HCT116 (cell line): ENCODE measurements at regions not wholly inside any gene's neighbourhood (a gene's known extent, or its start where the extent isn't known, plus 50 kb on each side); places are given as distances from the start of the nearest gene placed in this dataset.

Source experiments
- ATAC-seq: fragments of 200-7000 bp; cut with Tn5 transposase; 2 replicates; pipeline ENCODE4 v1.9.1; 2020; ENCODE audit warnings: mild to moderate bottlenecking, moderate library complexity
- BruUV-seq: library from RNA; stranded (reverse); fragments of 400-500 nt; replicated peaks from 2 replicates; lab custom pipeline; 2021; lab: Mats Ljungman, UMichigan
- CTCF ChIA-PET: fragments of 300-600 bp; sonication (Branson Sonifier 250); formaldehyde crosslinking; loops from one replicate; lab custom pipeline; 2021; ENCODE audit warnings: antibody characterized with exemption; lab: Charles Lee
- POLR2A ChIA-PET: fragments of 300-600, 350-600 bp; sonication (Branson Sonifier 250); formaldehyde crosslinking; loops from one replicate; lab custom pipeline; 2021; ENCODE audit warnings: antibody characterized with exemption; lab: Charles Lee
- RAD21 ChIA-PET, 2 experiments: fragments of 300-600 bp; sonication (Branson Sonifier 250); formaldehyde crosslinking; loops; one replicate each; lab custom pipeline; 2023; ENCODE audit warnings: low total read pairs in 2 of 2; ENCODE audit not compliant: uncharacterized antibody in 2 of 2, unreplicated experiment in 2 of 2, low non-redundant PET in 1 of 2; lab: Charles Lee
- DNase-seq: peaks from one replicate; pipeline ENCODE4 v3.0.0-alpha.2; 2010; ENCODE audit warnings: low read depth, low spot score
- H2AFZ ChIP-seq: fragments of 200-600 bp; shearing (Covaris generic), sonication (generic); 2 replicates; pipeline ENCODE4 v1.6.1; 2017; ENCODE audit warnings: low read depth, mixed run types, mixed read lengths, antibody characterized with exemption, low read length; ENCODE audit not compliant: poor library complexity, severe bottlenecking
- H3K27ac ChIP-seq: 2 replicates; pipeline ENCODE4 v1.5.1; 2012; ENCODE audit warnings: low read depth, low read length
- H3K27me3 ChIP-seq: fragments of 200-600 bp; sonication (generic); 2 replicates; pipeline ENCODE4 v1.6.1; 2016; ENCODE audit warnings: mixed run types, low read length, mixed read lengths; ENCODE audit not compliant: insufficient read depth
- H3K36me3 ChIP-seq, 2 experiments: fragments of 200-500 bp in 1 of 2; fragments of 200-600 bp in 1 of 2; sonication (Bioruptor generic) in 1 of 2; sonication (generic) in 1 of 2; 2 replicates each; pipeline versions ENCODE4 v1.5.1 to v1.6.1; 2014 to 2016; ENCODE audit warnings: low read length in 2 of 2, inconsistent platforms in 1 of 2, mixed read lengths in 1 of 2, mixed run types in 1 of 2; ENCODE audit not compliant: insufficient read depth in 2 of 2, control insufficient read depth in 1 of 2
- H3K4me1 ChIP-seq, 2 experiments: fragments of 200-600 bp in 1 of 2; sonication (generic) in 1 of 2; 2 replicates each; pipeline versions ENCODE4 v1.5.1 to v1.6.1; 2012 to 2017; ENCODE audit warnings: low read length in 2 of 2, inconsistent platforms in 1 of 2, mild to moderate bottlenecking in 1 of 2, mixed read lengths in 1 of 2, mixed run types in 1 of 2, moderate library complexity in 1 of 2; ENCODE audit not compliant: insufficient read depth in 2 of 2, control insufficient read depth in 1 of 2
- H3K4me2 ChIP-seq: fragments of 200-600 bp; sonication (generic); 2 replicates; pipeline ENCODE4 v1.6.1; 2017; ENCODE audit warnings: mixed run types, low read length, mixed read lengths
- H3K4me3 ChIP-seq, 2 experiments: fragments of 200-600 bp in 1 of 2; sonication (generic) in 1 of 2; replicated peaks in 1 of 2; 2 replicates each; pipeline ENCODE4 v1.5.1; 2011 to 2016; ENCODE audit warnings: low read length in 2 of 2, control low read depth in 1 of 2, low read depth in 1 of 2, mild to moderate bottlenecking in 1 of 2, mixed read lengths in 1 of 2, mixed run types in 1 of 2
- H3K79me2 ChIP-seq: fragments of 200-600 bp; sonication (generic); 2 replicates; pipeline ENCODE4 v1.6.1; 2017; ENCODE audit warnings: mild to moderate bottlenecking, mixed run types, low read length, moderate library complexity, mixed read lengths; ENCODE audit not compliant: insufficient read depth
- H3K9ac ChIP-seq: fragments of 200-600 bp; sonication (generic); 2 replicates; pipeline ENCODE4 v1.6.1; 2016; ENCODE audit warnings: low read length, mixed read lengths
- H3K9me2 ChIP-seq: fragments of 200-600 bp; sonication (generic), shearing (Covaris generic); 2 replicates; pipeline ENCODE4 v1.6.1; 2017; ENCODE audit warnings: mixed run types, mild to moderate bottlenecking, moderate library complexity; ENCODE audit not compliant: insufficient read depth
- H3K9me3 ChIP-seq, 2 experiments: fragments of 200-500 bp in 1 of 2; fragments of 200-600 bp in 1 of 2; sonication (Bioruptor generic) in 1 of 2; sonication (generic) in 1 of 2; 2 replicates each; pipeline ENCODE4 v1.6.1; 2014 to 2017; ENCODE audit warnings: low read length in 2 of 2, mixed read lengths in 2 of 2, inconsistent platforms in 1 of 2, low read depth in 1 of 2, mild to moderate bottlenecking in 1 of 2, mixed run types in 1 of 2, moderate library complexity in 1 of 2; ENCODE audit not compliant: control insufficient read depth in 1 of 2, insufficient read depth in 1 of 2
- H4K20me1 ChIP-seq: fragments of 200-600 bp; sonication (generic), shearing (Covaris generic); 2 replicates; pipeline ENCODE4 v1.6.1; 2017; ENCODE audit warnings: mixed run types, mild to moderate bottlenecking, moderate library complexity; ENCODE audit not compliant: insufficient read depth
- CBX3 ChIP-seq: IDR thresholded peaks from 2 replicates; pipeline ENCODE4 v1.6.1; 2012; ENCODE audit warnings: low read depth
- CTCF ChIP-seq, 3 experiments: fragments of 200-600 bp in 1 of 3; sonication (generic) in 1 of 3; IDR thresholded peaks in 2 of 3; conservative IDR thresholded peaks in 1 of 3; 2 replicates each; pipeline ENCODE4 v1.5.1; 2012 to 2017; ENCODE audit warnings: low read depth in 2 of 3, low read length in 2 of 3, antibody characterized with exemption in 1 of 3, borderline replicate concordance in 1 of 3, control low read depth in 1 of 3, mild to moderate bottlenecking in 1 of 3, mixed read lengths in 1 of 3, mixed run types in 1 of 3, moderate library complexity in 1 of 3; ENCODE audit not compliant: insufficient read depth in 1 of 3
- EGR1 ChIP-seq: IDR thresholded peaks from 2 replicates; pipeline ENCODE4 v1.6.1; 2012; ENCODE audit warnings: low read depth
- EZH2phosphoT487 ChIP-seq: fragments of 200-600 bp; IDR thresholded peaks from 2 replicates; pipeline ENCODE4 v1.6.1; 2018; ENCODE audit warnings: antibody characterized with exemption, borderline replicate concordance
- TCF7L2 ChIP-seq: IDR thresholded peaks from 2 replicates; pipeline ENCODE4 v1.7.0; 2011; ENCODE audit warnings: borderline replicate concordance, inconsistent platforms; ENCODE audit not compliant: insufficient read depth, insufficient read length; ENCODE audit errors: extremely low read depth
- ZBTB33 ChIP-seq: IDR thresholded peaks from 2 replicates; pipeline ENCODE4 v1.6.1; 2011; ENCODE audit warnings: mild to moderate bottlenecking, low read length, moderate library complexity; ENCODE audit not compliant: insufficient replicate concordance; ENCODE audit errors: extremely low read depth
- ZNF274 ChIP-seq: fragments of 200-500 bp; sonication (Bioruptor generic); IDR thresholded peaks from 2 replicates; pipeline ENCODE4 v1.6.1; 2014; ENCODE audit warnings: mild to moderate bottlenecking, low read depth, low read length, inconsistent platforms
- intact Hi-C: fragments of 100-400 bp; cut with micrococcal nuclease; formaldehyde crosslinking; loops from 2 replicates; pipeline ENCODE4 v1.10.0; 2022

GRCh38 chr7:155953781-155954549, 141.7 kb upstream of the SHH start:
- ChIA-PET CTCF (no interaction called here), RAD21 (no interaction called here), POLR2A (no interaction called here)
- Histone ChIP-seq H3K27ac (no peak overlapping the region; the same call in 1 of the 2 replicates), H2AFZ (no peak overlapping the region), H3K4me2 (0 out of 2 replicates have a peak overlapping the region, but pooled peaks have one; percentile 1), H4K20me1 (no peaks in the 10 kb centered on the region), H3K79me2 (no peaks in the 10 kb centered on the region), H3K36me3 (no peaks in the 10 kb centered on the region), H3K4me3 (no peak overlapping the region), H3K27me3 (no peaks in the 10 kb centered on the region), H3K9ac (no peak overlapping the region), H3K9me3 (no peaks in the 10 kb centered on the region), H3K4me1 (peaks cover 40 to 59% of the 10 kb centered on the region in 2 experiments), H3K9me2 (no peaks in the 10 kb centered on the region)
- peak in 1 of 3 experiments; percentile 20; a peak in 1 of 6 replicates for TF ChIP-seq CTCF (IDR thresholded peaks at IDR 0.05 in 2 of 3, conservative IDR thresholded peaks at IDR 0.05 in 1 of 3; ENCODE audit: borderline replicate concordance in 1 of 3, insufficient read depth in 1 of 3, low read depth in 2 of 3, low read length in 2 of 3)
- no peak for TF ChIP-seq ZNF274
- no peak for TF ChIP-seq EGR1
- no peak for TF ChIP-seq ZBTB33
- TF ChIP-seq EZH2phosphoT487: no peak
- TF ChIP-seq CBX3: no peak
- no peak for TF ChIP-seq TCF7L2
- intact Hi-C loops: no loop called here
- ATAC-seq (no peak), DNase-seq (no peak)
- BruUV-seq: no TSS peak
